NCI-H2196 (cell line): ENCODE measurements at regions not wholly inside any gene's neighbourhood (a gene's known extent, or its start where the extent isn't known, plus 50 kb on each side); places are given as distances from the start of the nearest gene placed in this dataset.
"Not testable (repeated sequence)": the region's sequence is repeated elsewhere in the genome, so short reads cannot be mapped to it uniquely, and the experiment has no call there.

ENCODE experiments used
- DNase-seq: peaks from one replicate; lab custom pipeline; 2025; ENCODE audit not compliant: unreplicated experiment; lab: John Stamatoyannopoulos, UW

DNA sequence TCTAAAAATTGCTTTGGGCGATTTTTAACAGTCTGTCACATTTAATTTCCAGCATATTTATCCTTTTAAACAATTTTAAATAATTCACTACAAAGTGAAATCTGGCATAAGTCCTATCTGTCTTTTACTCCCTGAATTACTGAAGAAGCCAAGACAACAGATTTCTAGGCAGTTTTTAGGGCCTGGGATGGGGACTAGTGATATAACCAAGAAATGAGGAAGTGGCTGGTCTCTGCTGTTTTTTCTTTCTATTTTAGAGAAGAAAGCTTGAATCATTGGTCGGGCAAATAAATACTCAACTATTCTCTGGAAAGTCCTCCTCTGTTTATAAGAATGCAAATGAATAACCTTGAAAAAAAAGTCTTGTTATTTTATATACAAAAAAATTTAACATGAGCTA, 79.7 kb upstream of the SSBP2 start:
- DNase-seq, result no peak

DNA sequence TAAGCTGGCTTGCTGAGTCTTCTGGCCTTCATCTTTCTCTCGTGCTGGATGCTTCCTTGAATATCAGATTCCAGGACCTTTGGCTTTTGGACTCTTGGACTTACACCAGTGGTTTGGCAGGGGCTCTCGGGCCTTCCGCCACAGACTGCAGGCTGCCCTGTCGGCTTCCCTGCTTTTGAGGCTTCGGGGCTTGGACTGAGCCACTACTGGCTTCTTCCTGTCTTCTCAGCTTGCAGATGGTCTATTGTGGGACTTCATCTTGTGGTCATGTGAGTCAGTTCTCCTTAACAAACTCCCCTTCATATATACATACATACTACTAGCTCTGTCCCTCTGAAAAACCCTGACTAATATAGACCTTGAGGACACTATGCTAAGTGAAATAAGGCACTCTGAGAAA, 78.3 kb upstream of the SSBP2 start:
- no peak for DNase-seq

DNA sequence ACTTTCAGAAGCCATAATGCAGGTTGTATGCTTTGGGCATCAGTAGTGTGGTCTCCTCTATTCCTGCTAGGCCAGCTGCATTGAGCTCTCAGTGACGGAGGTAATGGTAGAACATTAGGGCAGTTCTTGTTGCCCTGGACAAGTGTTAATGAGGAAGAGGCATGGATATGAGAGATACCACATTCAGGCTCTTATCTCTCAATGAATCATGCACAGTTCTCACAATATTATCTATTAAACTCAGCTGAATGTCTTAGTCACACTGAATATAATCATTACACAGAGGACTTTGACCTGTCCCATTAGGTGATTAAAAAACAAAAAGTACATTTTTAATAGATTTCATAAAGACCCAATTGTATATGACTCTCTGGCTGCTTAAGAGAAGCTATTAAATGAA, 76.6 kb upstream of the SSBP2 start:
- no peak for DNase-seq

- no peak for DNase-seq
These were observed 75.2 kb upstream of the SSBP2 start for GRCh38 chr5:81826128-81826527.

- DNase-seq, result peak; percentile 62
These were observed 74.3 kb upstream of the SSBP2 start for GRCh38 chr5:81825237-81825636.

DNA sequence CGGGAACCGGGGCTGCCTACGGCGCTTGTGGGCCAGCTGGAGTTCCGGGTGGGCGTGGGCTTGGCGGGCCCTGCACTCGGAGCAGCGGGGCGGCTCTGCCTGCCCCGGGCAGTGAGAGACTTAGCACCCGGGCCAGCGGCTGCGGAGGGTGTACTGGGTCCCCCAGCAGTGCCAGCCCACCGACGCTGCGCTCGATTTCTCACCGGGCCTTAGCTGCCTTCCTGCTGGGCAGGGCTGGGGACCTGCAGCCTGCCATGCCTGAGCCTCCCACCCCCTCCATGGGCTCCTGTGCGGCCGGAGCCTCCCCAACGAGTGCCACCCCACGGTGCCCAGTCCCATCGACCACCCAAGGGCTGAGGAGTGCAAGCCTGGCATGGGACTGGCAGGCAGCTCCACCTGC, 72.8 kb upstream of the SSBP2 start:
- not testable (repeated sequence) for DNase-seq

- DNase-seq, result no peak
These were observed 70.0 kb upstream of the SSBP2 start for GRCh38 chr5:81820863-81821262.

GRCh38 chr5:81820318-81820636, 69.4 kb upstream of the SSBP2 start:
- DNase-seq, result no peak

- DNase-seq, result no peak
These were observed 68.8 kb upstream of the SSBP2 start for GRCh38 chr5:81819556-81820317.

DNA sequence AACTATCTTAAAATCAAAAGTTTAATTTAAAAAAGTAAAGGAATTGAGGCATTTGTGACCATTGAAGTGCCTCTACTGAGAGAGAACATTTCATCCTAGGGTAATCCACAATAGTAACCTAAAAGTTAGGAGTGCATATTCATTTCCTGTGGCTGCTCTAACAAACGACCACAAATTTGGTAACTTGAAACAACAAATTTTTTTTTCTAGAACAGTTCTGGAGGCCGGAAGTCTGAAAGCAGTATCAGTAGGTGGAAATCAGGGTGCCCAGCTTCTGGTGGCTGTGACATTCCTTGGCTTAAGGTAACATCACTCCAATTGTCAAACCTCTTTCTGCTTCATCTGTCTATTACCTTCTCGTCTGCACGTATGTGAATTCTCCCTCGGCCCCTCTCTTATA, 67.1 kb upstream of the SSBP2 start:
- DNase-seq, result no peak

GRCh38 chr5:81817086-81817485, 66.2 kb upstream of the SSBP2 start:
- no peak for DNase-seq

DNA sequence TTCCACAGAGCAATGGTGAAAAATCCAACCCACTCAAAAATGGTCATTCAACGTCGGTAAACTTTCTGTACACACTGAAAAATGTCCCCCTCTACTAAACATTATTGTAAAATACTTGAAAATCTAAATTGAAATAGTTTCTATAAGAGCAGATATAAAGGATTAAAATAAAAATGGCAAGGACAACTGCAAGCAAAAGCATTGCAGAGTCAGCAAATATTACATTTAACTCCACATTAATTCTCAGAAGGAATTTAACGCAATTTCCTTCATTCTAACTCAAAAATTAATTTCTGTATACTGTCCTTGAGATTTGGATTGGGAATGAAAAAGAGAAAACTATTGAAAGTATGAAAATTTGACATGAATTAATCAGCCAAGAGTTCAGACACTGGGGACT, 64.4 kb upstream of the SSBP2 start:
- DNase-seq, result no peak

DNA sequence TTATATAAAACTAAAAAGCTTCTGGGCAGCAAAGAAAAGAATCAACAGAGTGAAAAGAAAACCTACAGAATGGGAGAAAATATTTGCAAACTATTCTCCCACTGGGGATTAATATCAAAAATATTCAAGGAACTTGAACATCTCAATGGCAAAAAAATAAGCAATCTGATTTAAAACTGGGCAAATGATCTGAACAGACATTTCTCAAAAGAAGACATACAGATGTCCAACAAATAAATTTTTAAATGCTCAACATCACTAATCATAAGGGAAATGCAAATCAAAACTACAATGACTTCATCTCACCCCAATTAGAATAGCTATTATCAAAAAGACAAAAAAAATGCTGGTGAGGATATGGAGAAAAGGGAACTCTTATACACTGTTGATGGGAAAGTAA, 57.2 kb upstream of the SSBP2 start:
- no peak for DNase-seq

DNA sequence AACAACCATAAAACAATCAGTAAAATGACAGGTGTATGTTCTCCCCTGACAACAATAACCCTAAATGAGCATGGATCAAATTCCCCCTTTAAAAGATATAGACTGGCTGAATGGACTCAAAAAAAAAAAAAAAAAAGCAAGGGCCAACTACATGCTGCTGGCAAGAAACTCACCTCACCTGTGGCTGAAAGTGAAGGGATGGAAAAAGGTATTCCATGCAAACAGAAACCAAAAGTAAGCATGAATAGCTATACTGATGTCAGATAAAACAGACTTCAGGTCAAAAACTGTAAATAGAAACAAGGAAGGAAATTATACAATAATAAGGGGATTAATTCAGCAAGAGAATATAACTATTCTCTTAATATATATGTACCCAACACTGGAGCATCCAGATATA, 54.2 kb upstream of the SSBP2 start:
- no peak for DNase-seq

DNA sequence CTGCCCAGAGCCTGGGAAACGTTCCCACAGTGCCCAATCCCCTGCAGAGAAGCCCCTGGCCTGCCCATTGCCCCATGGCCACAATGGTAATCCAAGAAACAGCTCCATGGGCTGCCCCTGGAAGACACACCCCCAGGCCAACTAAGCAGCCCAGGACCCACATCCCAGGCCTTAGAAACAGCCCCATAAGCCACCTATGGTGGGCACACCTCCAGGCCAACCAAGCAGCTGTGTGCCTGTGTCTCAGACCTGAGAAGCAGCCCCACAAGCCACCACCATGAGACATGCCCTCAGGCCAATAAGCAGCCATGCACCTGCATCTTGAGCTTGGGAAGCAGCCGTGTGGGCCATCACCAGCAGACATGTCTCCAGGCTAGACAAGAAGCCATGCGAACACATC, 52.9 kb upstream of the SSBP2 start:
- DNase-seq, result no peak

DNA sequence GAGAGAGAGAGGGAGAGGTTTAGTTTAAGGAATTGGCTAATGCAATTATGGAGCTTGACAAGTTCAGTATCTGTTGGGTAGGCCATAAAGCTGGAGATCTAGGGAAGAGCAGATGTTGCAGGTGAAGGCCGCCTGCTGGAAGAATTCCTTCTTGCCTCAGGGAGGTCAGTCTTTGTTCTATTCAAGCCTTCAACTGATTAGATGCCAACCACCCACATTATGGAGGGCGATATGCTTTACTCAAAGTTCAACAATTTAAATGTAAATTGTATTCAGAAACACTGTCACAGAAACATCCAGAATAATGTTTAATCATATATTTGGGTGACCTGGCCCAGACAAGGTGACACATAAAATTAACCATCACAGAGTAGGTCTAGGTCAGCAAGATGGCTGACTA, 51.7 kb upstream of the SSBP2 start:
- no peak for DNase-seq

GRCh38 chr5:81802020-81802419, 51.1 kb upstream of the SSBP2 start:
- DNase-seq, result no peak

DNA sequence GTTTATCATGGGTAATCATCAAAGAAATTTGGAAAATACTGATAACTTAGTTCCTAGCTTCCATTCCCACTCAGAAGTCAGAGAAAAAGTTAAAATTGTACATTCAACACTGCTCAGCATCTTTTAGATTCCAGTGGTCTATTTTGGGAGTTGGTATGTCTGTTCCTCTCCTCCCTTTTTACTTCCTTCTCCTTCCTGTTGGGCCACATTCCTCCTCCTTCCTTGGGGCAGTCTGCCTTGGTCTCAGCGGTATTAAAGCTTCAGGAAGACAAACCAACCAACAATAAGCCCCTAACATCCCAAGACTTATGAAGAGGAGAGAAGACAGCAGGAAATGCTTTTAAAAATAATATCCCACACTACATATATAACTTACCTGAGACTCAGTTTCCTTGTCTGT, 49.9 kb upstream of the SSBP2 start:
- no peak for DNase-seq
